ENCODE measurements at regions not wholly inside any gene's neighbourhood (a gene's known extent, or its start where the extent isn't known, plus 50 kb on each side); places are given as distances from the start of the nearest gene placed in this dataset.
A peak's percentile ranks its signal among the peaks of the same experiment; 100 is the strongest.

GRCh38 chr14:95432144-95433093, 84.0 kb downstream of the SYNE3 start:
- Histone ChIP-seq H3K4me1 (ENCODE audit: control insufficient read depth, low read length) (peaks cover 13% of the 10 kb centered on the region), H3K27ac (ENCODE audit: low read depth, low read length) (no peak overlapping the region), H3K9me3 (ENCODE audit: control insufficient read depth, insufficient read depth, low read length) (no peaks in the 10 kb centered on the region), H3K4me2 (ENCODE audit: low read length) (no peak overlapping the region), H3K79me2 (ENCODE audit: control insufficient read depth, low read length) (no peaks in the 10 kb centered on the region), H3F3A (ENCODE audit: control insufficient read depth, insufficient read depth) (peaks cover under 1% of the 10 kb centered on the region; the same call in 1 of the 2 replicates), H3K27me3 (ENCODE audit: control insufficient read depth, low read length) (no peaks in the 10 kb centered on the region), H3K36me3 (ENCODE audit: control insufficient read depth, low read length) (no peaks in the 10 kb centered on the region), H3K9me2 (replicated peaks; ENCODE audit: control insufficient read depth, low read length) (no peaks in the 10 kb centered on the region), H3K4me3 (ENCODE audit: low read length) (no peak overlapping the region), H4K20me1 (ENCODE audit: control insufficient read depth, insufficient read depth, low read depth, low read length) (no peaks in the 10 kb centered on the region)
- TF ChIP-seq EZH2phosphoT487 (IDR thresholded peaks at IDR 0.05; ENCODE audit: borderline replicate concordance, low read length) = no peak
- TF ChIP-seq CTCF (IDR thresholded peaks at IDR 0.05; ENCODE audit: low read depth, low read length, poor library complexity, severe bottlenecking) = peak; percentile 38

GRCh38 chr14:95431199-95432143, 85.0 kb downstream of the SYNE3 start:
- TF ChIP-seq EZH2phosphoT487 (IDR thresholded peaks at IDR 0.05; ENCODE audit: borderline replicate concordance, low read length) (no peak), CTCF (IDR thresholded peaks at IDR 0.05; ENCODE audit: low read depth, low read length, poor library complexity, severe bottlenecking) (peak; percentile 65)
- Histone ChIP-seq H4K20me1 (ENCODE audit: control insufficient read depth, insufficient read depth, low read depth, low read length) (no peaks in the 10 kb centered on the region), H3K27ac (ENCODE audit: low read depth, low read length) (no peak overlapping the region), H3K4me1 (ENCODE audit: control insufficient read depth, low read length) (peaks cover 3% of the 10 kb centered on the region), H3K27me3 (ENCODE audit: control insufficient read depth, low read length) (no peaks in the 10 kb centered on the region), H3K9me2 (replicated peaks; ENCODE audit: control insufficient read depth, low read length) (no peaks in the 10 kb centered on the region), H3K9me3 (ENCODE audit: control insufficient read depth, insufficient read depth, low read length) (no peaks in the 10 kb centered on the region), H3K4me3 (ENCODE audit: low read length) (no peak overlapping the region), H3K79me2 (ENCODE audit: control insufficient read depth, low read length) (no peaks in the 10 kb centered on the region), H3K36me3 (ENCODE audit: control insufficient read depth, low read length) (no peaks in the 10 kb centered on the region), H3F3A (ENCODE audit: control insufficient read depth, insufficient read depth) (no peaks in the 10 kb centered on the region), H3K4me2 (ENCODE audit: low read length) (no peak overlapping the region)

GRCh38 chr14:95428557-95428956, 87.9 kb downstream of the SYNE3 start:
- Histone ChIP-seq H3K4me1 (ENCODE audit: control insufficient read depth, low read length) (no peaks in the 10 kb centered on the region), H3F3A (ENCODE audit: control insufficient read depth, insufficient read depth) (no peaks in the 10 kb centered on the region), H3K4me2 (ENCODE audit: low read length) (no peak overlapping the region), H3K9me3 (ENCODE audit: control insufficient read depth, insufficient read depth, low read length) (no peaks in the 10 kb centered on the region), H3K27ac (ENCODE audit: low read depth, low read length) (no peak overlapping the region), H3K36me3 (ENCODE audit: control insufficient read depth, low read length) (no peaks in the 10 kb centered on the region), H3K79me2 (ENCODE audit: control insufficient read depth, low read length) (no peaks in the 10 kb centered on the region), H3K9me2 (replicated peaks; ENCODE audit: control insufficient read depth, low read length) (no peaks in the 10 kb centered on the region), H3K4me3 (ENCODE audit: low read length) (no peak overlapping the region), H3K27me3 (ENCODE audit: control insufficient read depth, low read length) (no peaks in the 10 kb centered on the region), H4K20me1 (ENCODE audit: control insufficient read depth, insufficient read depth, low read depth, low read length) (no peaks in the 10 kb centered on the region)
- TF ChIP-seq CTCF (IDR thresholded peaks at IDR 0.05; ENCODE audit: low read depth, low read length, poor library complexity, severe bottlenecking) (no peak), EZH2phosphoT487 (IDR thresholded peaks at IDR 0.05; ENCODE audit: borderline replicate concordance, low read length) (no peak)
